ENCODE measurements at regions not wholly inside any gene's neighbourhood (a gene's known extent, or its start where the extent isn't known, plus 50 kb on each side); places are given as distances from the start of the nearest gene placed in this dataset.

DNA sequence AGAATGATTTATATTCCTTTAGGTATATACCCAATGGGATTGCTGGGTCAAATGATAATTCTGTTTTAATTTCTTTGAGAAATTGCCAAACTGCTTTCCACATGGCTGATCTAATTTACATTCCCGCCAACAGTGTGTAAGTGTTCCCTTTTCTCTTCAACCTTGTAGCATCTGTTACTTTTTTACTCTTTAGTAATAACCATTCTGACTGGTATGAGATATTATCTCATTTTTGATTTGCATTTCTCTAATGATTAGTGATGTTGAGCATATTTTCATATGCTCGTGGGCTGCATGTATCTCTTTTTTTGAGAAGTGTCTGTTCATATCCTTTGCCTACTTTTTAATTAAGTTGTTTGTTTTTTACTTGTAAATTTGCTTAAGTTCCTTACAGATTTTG, 1264.2 kb downstream of the OTOL1 start:
- TF ChIP-seq, protein P1, sequence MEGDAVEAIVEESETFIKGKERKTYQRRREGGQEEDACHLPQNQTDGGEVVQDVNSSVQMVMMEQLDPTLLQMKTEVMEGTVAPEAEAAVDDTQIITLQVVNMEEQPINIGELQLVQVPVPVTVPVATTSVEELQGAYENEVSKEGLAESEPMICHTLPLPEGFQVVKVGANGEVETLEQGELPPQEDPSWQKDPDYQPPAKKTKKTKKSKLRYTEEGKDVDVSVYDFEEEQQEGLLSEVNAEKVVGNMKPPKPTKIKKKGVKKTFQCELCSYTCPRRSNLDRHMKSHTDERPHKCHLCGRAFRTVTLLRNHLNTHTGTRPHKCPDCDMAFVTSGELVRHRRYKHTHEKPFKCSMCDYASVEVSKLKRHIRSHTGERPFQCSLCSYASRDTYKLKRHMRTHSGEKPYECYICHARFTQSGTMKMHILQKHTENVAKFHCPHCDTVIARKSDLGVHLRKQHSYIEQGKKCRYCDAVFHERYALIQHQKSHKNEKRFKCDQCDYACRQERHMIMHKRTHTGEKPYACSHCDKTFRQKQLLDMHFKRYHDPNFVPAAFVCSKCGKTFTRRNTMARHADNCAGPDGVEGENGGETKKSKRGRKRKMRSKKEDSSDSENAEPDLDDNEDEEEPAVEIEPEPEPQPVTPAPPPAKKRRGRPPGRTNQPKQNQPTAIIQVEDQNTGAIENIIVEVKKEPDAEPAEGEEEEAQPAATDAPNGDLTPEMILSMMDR (IDR thresholded peaks at IDR 0.05) = no peak
- no peak for TF ChIP-seq POLR2A (IDR thresholded peaks at IDR 0.05)
